H1 (cell line): ENCODE measurements at regions not wholly inside any gene's neighbourhood (a gene's known extent, or its start where the extent isn't known, plus 50 kb on each side); places are given as distances from the start of the nearest gene placed in this dataset.

Experiments used
- CTCF ChIA-PET: fragments of 300-600 bp; sonication (Branson Sonifier 250); formaldehyde crosslinking; loops from one replicate; lab custom pipeline; 2021; ENCODE audit not compliant: partially characterized antibody; lab: Charles Lee
- POLR2A ChIA-PET: fragments of 300-600 bp; sonication (Branson Sonifier 250); formaldehyde crosslinking; loops from one replicate; lab custom pipeline; 2021; ENCODE audit warnings: inconsistent platforms; ENCODE audit not compliant: partially characterized antibody; lab: Charles Lee
- DNase-seq, 2 experiments: peaks; one replicate each; pipeline versions ENCODE4 v3.0.0 to v3.0.0-alpha.2; 2010 to 2022; ENCODE audit warnings: low spot score in 2 of 2, low read depth in 1 of 2, mixed read lengths in 1 of 2
- FAIRE-seq: peaks from 2 replicates; lab custom pipeline; 2011; peaks lifted over from hg19 to GRCh38; lab: Jason Lieb, UNC
- H2AFZ ChIP-seq: 2 replicates; pipeline ENCODE4 v1.8.1; 2012; ENCODE audit warnings: low read length, inconsistent platforms
- H2AK5ac ChIP-seq: 2 replicates; pipeline ENCODE4 v1.6.1; 2013; ENCODE audit warnings: low read depth, low read length
- H2BK120ac ChIP-seq: replicated peaks from 2 replicates; pipeline ENCODE3; 2013; ENCODE audit warnings: low read depth, low read length, inconsistent platforms
- H2BK12ac ChIP-seq: 2 replicates; pipeline ENCODE4 v1.6.1; 2013; ENCODE audit warnings: low read depth, low read length
- H2BK15ac ChIP-seq: 2 replicates; pipeline ENCODE4 v1.6.1; 2013; ENCODE audit warnings: low read length
- H2BK20ac ChIP-seq: 2 replicates; pipeline ENCODE4 v1.6.1; 2013; ENCODE audit warnings: low read length
- H2BK5ac ChIP-seq: 2 replicates; pipeline ENCODE4 v1.6.1; 2013; ENCODE audit warnings: low read depth, low read length
- H3K14ac ChIP-seq: 2 replicates; pipeline ENCODE4 v1.6.1; 2013; ENCODE audit warnings: inconsistent platforms; ENCODE audit not compliant: insufficient read length
- H3K18ac ChIP-seq: 2 replicates; pipeline ENCODE4 v1.6.1; 2013; ENCODE audit warnings: low read length; ENCODE audit errors: extremely low read depth
- H3K23ac ChIP-seq: 2 replicates; pipeline ENCODE4 v1.6.1; 2013; ENCODE audit warnings: inconsistent platforms; ENCODE audit not compliant: insufficient read length
- H3K23me2 ChIP-seq: 2 replicates; pipeline ENCODE4 v1.6.1; 2013; ENCODE audit warnings: low read depth, low read length
- H3K27ac ChIP-seq: 2 replicates; pipeline ENCODE4 v1.6.1; 2011; ENCODE audit warnings: low read depth, low read length, inconsistent platforms
- H3K27me3 ChIP-seq, 4 experiments: replicated peaks in 1 of 4; 1 replicate in 1 of 4; 2 replicates in 3 of 4; pipeline versions ENCODE4 v1.6.1 to v1.8.1; 2011 to 2013; ENCODE audit warnings: low read length in 3 of 4, mild to moderate bottlenecking in 3 of 4, inconsistent platforms in 2 of 4, mixed read lengths in 2 of 4, moderate library complexity in 1 of 4; ENCODE audit not compliant: control insufficient read depth in 3 of 4, insufficient read depth in 3 of 4; ENCODE audit errors: extremely low read depth in 1 of 4
- H3K36me3 ChIP-seq, 4 experiments: 2 replicates each; pipeline versions ENCODE4 v1.6.1 to v1.8.1; 2011 to 2013; ENCODE audit warnings: mild to moderate bottlenecking in 4 of 4, low read length in 3 of 4, moderate library complexity in 2 of 4, control low read depth in 1 of 4, inconsistent platforms in 1 of 4; ENCODE audit not compliant: insufficient read depth in 4 of 4, control insufficient read depth in 2 of 4
- H3K4ac ChIP-seq: replicated peaks from 2 replicates; pipeline ENCODE3; 2013; ENCODE audit warnings: low read length, low read depth, mixed read lengths, inconsistent platforms; ENCODE audit not compliant: insufficient read length
- H3K4me1 ChIP-seq, 4 experiments: replicated peaks in 1 of 4; 1 replicate in 1 of 4; 2 replicates in 3 of 4; pipeline versions ENCODE4 v1.6.1 to v1.8.1; 2011 to 2013; ENCODE audit warnings: low read length in 3 of 4, inconsistent platforms in 2 of 4, mixed read lengths in 1 of 4; ENCODE audit not compliant: insufficient read depth in 4 of 4, control insufficient read depth in 3 of 4
- H3K4me2 ChIP-seq, 2 experiments: 2 replicates each; pipeline versions ENCODE4 v1.6.1 to v1.8.1; 2011 to 2013; ENCODE audit warnings: low read depth in 2 of 2, low read length in 2 of 2, control low read depth in 1 of 2, inconsistent platforms in 1 of 2, mild to moderate bottlenecking in 1 of 2; ENCODE audit not compliant: insufficient read depth in 1 of 2
- H3K4me3 ChIP-seq, 4 experiments: fragments of 200-600, 300-600 bp in 1 of 4; sonication (generic), shearing (Covaris generic), sonication (Bioruptor Twin) in 1 of 4; 2 replicates each; pipeline versions ENCODE4 v1.5.1 to v1.8.1; 2011 to 2016; ENCODE audit warnings: low read length in 4 of 4, low read depth in 3 of 4, control low read depth in 2 of 4, inconsistent platforms in 2 of 4, mild to moderate bottlenecking in 2 of 4, mixed read lengths in 1 of 4, moderate library complexity in 1 of 4; ENCODE audit not compliant: insufficient read depth in 2 of 4; ENCODE audit errors: extremely low read depth in 1 of 4
- H3K56ac ChIP-seq: replicated peaks from 2 replicates; pipeline ENCODE3; 2013; ENCODE audit warnings: low read depth, mild to moderate bottlenecking, mixed read lengths, low read length, inconsistent platforms; ENCODE audit not compliant: insufficient read length
- H3K79me1 ChIP-seq: 2 replicates; pipeline ENCODE4 v1.6.1; 2013; ENCODE audit warnings: low read depth, low read length, control low read depth
- H3K79me2 ChIP-seq, 2 experiments: 2 replicates each; pipeline versions ENCODE4 v1.6.1 to v1.8.1; 2012 to 2013; ENCODE audit warnings: low read length in 2 of 2, mild to moderate bottlenecking in 2 of 2, inconsistent platforms in 1 of 2; ENCODE audit not compliant: insufficient read depth in 2 of 2, control insufficient read depth in 1 of 2
- H3K9ac ChIP-seq, 4 experiments: replicated peaks in 1 of 4; 1 replicate in 1 of 4; 2 replicates in 3 of 4; pipeline versions ENCODE4 v1.6.1 to v1.8.1; 2011 to 2013; ENCODE audit warnings: low read depth in 3 of 4, low read length in 3 of 4, control low read depth in 2 of 4, mild to moderate bottlenecking in 2 of 4, moderate library complexity in 2 of 4, inconsistent platforms in 1 of 4; ENCODE audit errors: extremely low read depth in 1 of 4
- H3K9me3 ChIP-seq, 2 experiments: 2 replicates each; pipeline versions ENCODE4 v1.6.1 to v1.8.1; 2012 to 2013; ENCODE audit warnings: mild to moderate bottlenecking in 2 of 2, moderate library complexity in 2 of 2, control low read depth in 1 of 2, inconsistent platforms in 1 of 2, low read depth in 1 of 2, low read length in 1 of 2, mixed read lengths in 1 of 2; ENCODE audit not compliant: insufficient read depth in 2 of 2
- H4K20me1 ChIP-seq, 2 experiments: replicated peaks in 1 of 2; 2 replicates each; pipeline versions ENCODE3 to v1.8.1; 2011 to 2013; ENCODE audit warnings: inconsistent platforms in 2 of 2, low read length in 2 of 2, mild to moderate bottlenecking in 1 of 2; ENCODE audit not compliant: insufficient read depth in 2 of 2, control insufficient read depth in 1 of 2
- H4K5ac ChIP-seq: 2 replicates; pipeline ENCODE4 v1.6.1; 2013; ENCODE audit warnings: low read length, low read depth, mixed read lengths, inconsistent platforms; ENCODE audit not compliant: insufficient read length
- H4K8ac ChIP-seq: 2 replicates; pipeline ENCODE4 v1.8.0; 2013; ENCODE audit warnings: mild to moderate bottlenecking, moderate library complexity, low read length, inconsistent platforms; ENCODE audit not compliant: insufficient read depth; ENCODE audit errors: extremely low read depth
- H4K91ac ChIP-seq: replicated peaks from 2 replicates; pipeline ENCODE3; 2013; ENCODE audit warnings: low read length, mixed read lengths, inconsistent platforms; ENCODE audit not compliant: insufficient read length
- CEBPB ChIP-seq: IDR thresholded peaks from 2 replicates; pipeline ENCODE4 v1.6.1; 2012; ENCODE audit warnings: low read depth, low read length
- CHD1 ChIP-seq: IDR thresholded peaks from 2 replicates; pipeline ENCODE4 v1.6.1; 2012; ENCODE audit warnings: low read depth, low read length, improper control_type of control experiment
- JUND ChIP-seq: IDR thresholded peaks from 2 replicates; pipeline ENCODE4 v1.6.1; 2011; ENCODE audit warnings: mild to moderate bottlenecking, improper control_type of control experiment, low read length
- KDM4A ChIP-seq: IDR thresholded peaks from one replicate; pipeline ENCODE4 v1.7.1; 2012; ENCODE audit warnings: low read depth, mild to moderate bottlenecking, moderate library complexity, low read length, inconsistent platforms; ENCODE audit not compliant: severe bottlenecking
- NRF1 ChIP-seq: IDR thresholded peaks from 2 replicates; pipeline ENCODE4 v1.6.1; 2011; ENCODE audit warnings: mild to moderate bottlenecking, low read depth, low read length, improper control_type of control experiment
- RAD21 ChIP-seq, 2 experiments: IDR thresholded peaks in 1 of 2; conservative IDR thresholded peaks in 1 of 2; 2 replicates each; pipeline ENCODE4 v1.6.1; 2011; ENCODE audit warnings: low read depth in 2 of 2, low read length in 2 of 2, improper control_type of control experiment in 1 of 2, inconsistent platforms in 1 of 2, mild to moderate bottlenecking in 1 of 2, moderate library complexity in 1 of 2
- RBBP5 ChIP-seq: IDR thresholded peaks from 2 replicates; pipeline ENCODE4 v1.7.1; 2012; ENCODE audit warnings: low read depth, mild to moderate bottlenecking, inconsistent platforms, low read length, moderate library complexity, borderline replicate concordance
- RNF2 ChIP-seq: fragments of 200-900, 300-1000 bp; sonication (generic); IDR thresholded peaks from 2 replicates; pipeline ENCODE4 v1.7.1; 2016; ENCODE audit warnings: borderline replicate concordance, low read depth, mild to moderate bottlenecking, antibody characterized with exemption, low read length; ENCODE audit not compliant: poor library complexity, severe bottlenecking; ENCODE audit errors: missing control alignments
- SP2 ChIP-seq: IDR thresholded peaks from 2 replicates; pipeline ENCODE4 v1.6.1; 2012; ENCODE audit warnings: mild to moderate bottlenecking, low read length, inconsistent platforms
- SRF ChIP-seq: IDR thresholded peaks from 2 replicates; pipeline ENCODE4 v1.6.1; 2011; ENCODE audit warnings: mild to moderate bottlenecking, low read depth, low read length, moderate library complexity
- TAF1 ChIP-seq: IDR thresholded peaks from 2 replicates; pipeline ENCODE4 v1.6.1; 2011; ENCODE audit warnings: mild to moderate bottlenecking, low read depth, low read length
- WGBS, 2 experiments: shearing (Covaris generic) in 1 of 2; methylation state at CpG; one replicate each; pipeline versions ENCODE4 v1.1.6 to v1.1.7; 2013 to 2015; ENCODE audit warnings: low lambda C conversion rate in 2 of 2, mixed read lengths in 2 of 2, inconsistent platforms in 1 of 2, low coverage in 1 of 2, missing lambda C conversion rate in 1 of 2; ENCODE audit not compliant: insufficient replicate concordance in 2 of 2, insufficient coverage in 1 of 2, insufficient read length in 1 of 2; ENCODE audit errors: extremely low coverage in 1 of 2, missing lambda C conversion rate in 1 of 2; 5-methylcytosine and 5-hydroxymethylcytosine counted together

DNA sequence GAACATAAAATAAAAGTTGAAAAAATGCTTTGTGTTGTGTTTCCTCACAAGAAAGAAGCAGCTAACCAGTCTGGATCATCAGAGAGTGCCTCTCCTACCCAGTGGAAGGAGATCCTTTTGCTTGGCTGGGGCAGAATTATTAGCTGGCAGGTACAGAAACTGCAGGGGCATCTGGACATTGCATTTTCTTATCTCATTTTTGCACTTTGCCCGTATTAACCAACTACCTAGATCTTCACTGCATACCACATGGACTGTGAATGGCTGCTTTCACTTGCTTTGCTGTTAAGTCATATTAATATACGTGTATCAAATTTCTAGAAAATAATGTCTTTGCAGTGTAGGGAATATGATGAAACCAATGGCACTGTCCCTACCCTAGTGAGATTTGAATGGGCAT is 52.9 kb upstream of the PDGFRA start:
- WGBS, 2 experiments = 91% methylated on average over 2 of the region's 2 CpGs; no CpG with 5 or more reads in 1 of the 2 experiments
- Histone ChIP-seq H2AK5ac (no peak overlapping the region), H3K79me2 (no peaks in the 10 kb centered on the region), H3K36me3 (no peaks in the 10 kb centered on the region), H3K56ac (no peak overlapping the region), H3K23me2 (no peaks in the 10 kb centered on the region), H3K4ac (no peak overlapping the region), H3K79me1 (no peaks in the 10 kb centered on the region), H2BK12ac (no peak overlapping the region), H3K9me3 (no peaks in the 10 kb centered on the region), H3K14ac (no peak overlapping the region), H4K91ac (no peak overlapping the region), H3K4me1 (no peaks in the 10 kb centered on the region), H4K20me1 (no peaks in the 10 kb centered on the region), H3K18ac (no peak overlapping the region), H2BK120ac (no peak overlapping the region), H4K8ac (no peak overlapping the region), H3K9ac (no peak overlapping the region), H3K23ac (no peak overlapping the region), H3K4me2 (no peak overlapping the region), H3K27ac (no peak overlapping the region), H3K27me3 (no peaks in the 10 kb centered on the region), H4K5ac (no peak overlapping the region), H2BK20ac (no peak overlapping the region), H3K4me3 (no peak overlapping the region), H2AFZ (no peak overlapping the region), H2BK5ac (no peak overlapping the region), H2BK15ac (no peak overlapping the region)
- DNase-seq (no peak), FAIRE-seq (no peak)
- POLR2A ChIA-PET = no interaction called here
- CTCF ChIA-PET = interaction anchor here (1.3 kb wide), 1 partner anchor 9 kb away, joined by 3 read pairs; no protein-coding TSS in a partner anchor
- TF ChIP-seq RNF2 = no peak
- no peak for TF ChIP-seq SRF
- TF ChIP-seq CEBPB = no peak
- TF ChIP-seq SP2 = no peak
- TF ChIP-seq KDM4A = no peak
- no peak for TF ChIP-seq NRF1
- no peak for TF ChIP-seq TAF1
- TF ChIP-seq JUND = no peak
- no peak for TF ChIP-seq RBBP5
- TF ChIP-seq CHD1 = no peak
- TF ChIP-seq RAD21 (IDR thresholded peaks at IDR 0.05 in 1 of 2, conservative IDR thresholded peaks at IDR 0.05 in 1 of 2; ENCODE audit: low read depth in 2 of 2, low read length in 2 of 2) = no peak
